MCF 10A (cell line): ENCODE measurements at regions not wholly inside any gene's neighbourhood (a gene's known extent, or its start where the extent isn't known, plus 50 kb on each side); places are given as distances from the start of the nearest gene placed in this dataset.

Source experiments
- BruUV-seq: library from RNA; stranded (reverse); fragments of 400-500 nt; replicated peaks from 2 replicates; lab custom pipeline; 2021; lab: Mats Ljungman, UMichigan
- CTCF ChIA-PET: fragments of 300-600 bp; sonication (Branson Sonifier 250); formaldehyde crosslinking; extraction: SDS; loops from one replicate; lab custom pipeline; 2021; ENCODE audit warnings: antibody characterized with exemption, inconsistent platforms; lab: Yijun Ruan, JAX
- POLR2A ChIA-PET: fragments of 300-600, 350-650 bp; sonication (Branson Sonifier 250); formaldehyde crosslinking; extraction: SDS; loops from one replicate; lab custom pipeline; 2020; ENCODE audit warnings: antibody characterized with exemption, inconsistent platforms; lab: Yijun Ruan, JAX
- DNase-seq: peaks from one replicate; pipeline ENCODE4 v3.0.0-alpha.2; 2018; ENCODE audit not compliant: unreplicated experiment
- H3K27ac Mint-ChIP-seq: one replicate; pipeline ENCODE4 v1.8.0; 2022; ENCODE audit warnings: mild to moderate bottlenecking, low read depth, mixed read lengths; ENCODE audit not compliant: unreplicated experiment
- H3K27me3 Mint-ChIP-seq: one replicate; pipeline ENCODE4 v1.8.0; 2022; ENCODE audit warnings: mixed read lengths; ENCODE audit not compliant: insufficient read depth, unreplicated experiment
- H3K36me3 Mint-ChIP-seq: one replicate; pipeline ENCODE4 v1.8.0; 2022; ENCODE audit warnings: mild to moderate bottlenecking, moderate library complexity, mixed read lengths; ENCODE audit not compliant: insufficient read depth, unreplicated experiment
- H3K4me1 Mint-ChIP-seq: one replicate; pipeline ENCODE4 v1.8.0; 2022; ENCODE audit warnings: mixed read lengths; ENCODE audit not compliant: insufficient read depth, unreplicated experiment
- H3K4me3 Mint-ChIP-seq: one replicate; pipeline ENCODE4 v1.8.0; 2022; ENCODE audit warnings: mild to moderate bottlenecking, moderate library complexity, mixed read lengths; ENCODE audit not compliant: unreplicated experiment
- H3K9me3 Mint-ChIP-seq: one replicate; pipeline ENCODE4 v1.8.0; 2022; ENCODE audit warnings: mixed read lengths; ENCODE audit not compliant: unreplicated experiment
- CTCF ChIP-seq: fragments of 200-600 bp; IDR thresholded peaks from one replicate; pipeline ENCODE4 v1.8.0; 2022; ENCODE audit warnings: antibody characterized with exemption, mild to moderate bottlenecking; ENCODE audit not compliant: unreplicated experiment
- intact Hi-C: fragments of 100-400 bp; cut with micrococcal nuclease; formaldehyde crosslinking; loops from 2 replicates; pipeline ENCODE4 v1.14.1; 2022

GRCh38 chr6:33950891-33951889 is 147.4 kb upstream of the MLN start:
- ChIA-PET POLR2A (no interaction called here), CTCF (no interaction called here)
- BruUV-seq, result no TSS peak
- intact Hi-C loops, result no loop called here
- DNase-seq, result no peak
- H3K9me3 Mint-ChIP-seq, result no peaks in the 10 kb centered on the region
- no peak overlapping the region for H3K4me3 Mint-ChIP-seq
- H3K27me3 Mint-ChIP-seq, result peaks cover 53% of the 10 kb centered on the region
- no peak overlapping the region for H3K27ac Mint-ChIP-seq
- no peaks in the 10 kb centered on the region for H3K36me3 Mint-ChIP-seq
- no peak for TF ChIP-seq CTCF
- no peaks in the 10 kb centered on the region for H3K4me1 Mint-ChIP-seq

DNA sequence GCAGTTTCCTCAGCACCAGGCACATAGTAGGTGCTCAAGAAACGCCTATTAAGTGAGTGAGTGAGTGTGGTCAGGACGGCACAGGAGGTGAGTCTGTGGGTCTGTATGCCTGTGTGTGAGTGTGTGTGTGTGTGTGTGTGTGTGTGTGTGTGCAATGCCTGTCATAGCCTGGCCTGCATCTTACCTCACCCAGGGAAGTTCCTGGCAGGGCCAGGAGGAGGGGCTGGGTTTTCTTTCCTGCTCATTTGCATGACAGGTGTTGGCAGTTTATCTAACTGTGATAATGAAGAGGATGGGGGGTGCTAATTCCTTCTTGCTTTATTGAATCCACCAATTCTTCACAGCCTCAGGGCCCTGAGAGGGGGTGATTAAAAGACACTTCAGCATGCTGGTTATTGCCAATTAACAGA is 146.7 kb upstream of the MLN start:
- no peak overlapping the region for H3K4me3 Mint-ChIP-seq
- peaks cover 52% of the 10 kb centered on the region for H3K27me3 Mint-ChIP-seq
- ChIA-PET CTCF (no interaction called here), POLR2A (no interaction called here)
- no peak for DNase-seq
- H3K27ac Mint-ChIP-seq, result no peak overlapping the region
- no peak for TF ChIP-seq CTCF
- H3K9me3 Mint-ChIP-seq, result no peaks in the 10 kb centered on the region
- intact Hi-C loops, result no loop called here
- no peaks in the 10 kb centered on the region for H3K4me1 Mint-ChIP-seq
- no TSS peak for BruUV-seq
- no peaks in the 10 kb centered on the region for H3K36me3 Mint-ChIP-seq

DNA sequence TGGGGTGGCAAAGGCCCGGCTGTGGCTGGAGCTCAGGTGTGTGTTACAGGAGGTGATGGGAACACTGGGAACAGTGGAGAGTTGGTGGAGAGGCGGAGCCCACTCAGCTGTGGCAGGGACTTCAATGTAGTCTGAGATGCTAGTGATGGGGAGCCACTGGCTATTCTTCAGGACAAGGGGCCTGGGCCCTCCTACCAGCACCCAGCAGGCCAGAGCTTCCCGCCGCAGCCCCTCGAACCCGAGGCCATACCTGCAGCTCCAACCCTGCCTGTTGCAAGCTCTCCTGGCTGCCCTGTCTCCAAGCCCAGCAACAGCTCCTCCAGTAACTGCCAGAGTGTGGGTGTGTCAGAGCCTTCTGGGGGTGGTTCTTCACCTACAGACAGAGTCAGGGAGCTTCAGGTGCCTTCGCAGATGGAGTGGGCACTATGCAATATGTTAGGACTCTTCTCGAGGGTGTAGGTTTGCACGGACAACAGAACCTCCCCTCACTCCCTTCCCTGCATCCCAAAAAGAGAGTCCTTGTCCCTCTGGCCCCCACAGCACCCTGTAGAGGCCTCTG is 146.2 kb upstream of the MLN start:
- Mint-ChIP-seq H3K4me1 (no peaks in the 10 kb centered on the region), H3K9me3 (no peaks in the 10 kb centered on the region), H3K4me3 (no peak overlapping the region), H3K27me3 (peaks cover 54% of the 10 kb centered on the region), H3K27ac (no peak overlapping the region), H3K36me3 (peaks cover 3% of the 10 kb centered on the region)
- CTCF ChIA-PET, result no interaction called here
- BruUV-seq, result no TSS peak
- POLR2A ChIA-PET, result no interaction called here
- intact Hi-C loops, result no loop called here
- no peak for DNase-seq
- no peak for TF ChIP-seq CTCF

- H3K27ac Mint-ChIP-seq, result no peak overlapping the region
- intact Hi-C loops, result no loop called here
Measured at GRCh38 chr6:33949111-33949510, 145.3 kb upstream of the MLN start.

More at GRCh38 chr6:33949111-33949510, 145.3 kb upstream of the MLN start:
- no peak for TF ChIP-seq CTCF
- Mint-ChIP-seq H3K9me3 (no peaks in the 10 kb centered on the region), H3K27me3 (peaks cover 54% of the 10 kb centered on the region), H3K4me1 (no peaks in the 10 kb centered on the region), H3K4me3 (no peak overlapping the region), H3K36me3 (peaks cover 5% of the 10 kb centered on the region)
- BruUV-seq, result no TSS peak
- CTCF ChIA-PET, result no interaction called here
- no peak for DNase-seq
- POLR2A ChIA-PET, result no interaction called here
